ENCODE measurements at regions not wholly inside any gene's neighbourhood (a gene's known extent, or its start where the extent isn't known, plus 50 kb on each side); places are given as distances from the start of the nearest gene placed in this dataset.

- no peak for TF ChIP-seq CTCF (IDR thresholded peaks at IDR 0.05 in 2 of 3, conservative IDR thresholded peaks at IDR 0.05 in 1 of 3; ENCODE audit: borderline replicate concordance in 1 of 3, insufficient read depth in 1 of 3, low read depth in 2 of 3, low read length in 2 of 3)
- no peak for TF ChIP-seq SIN3A (IDR thresholded peaks at IDR 0.05; ENCODE audit: low read depth)
- no peak for TF ChIP-seq POLR2A (IDR thresholded peaks at IDR 0.05; ENCODE audit: borderline replicate concordance, extremely low read depth, insufficient read depth, insufficient read length)
- no peak for TF ChIP-seq RAD21 (IDR thresholded peaks at IDR 0.05; ENCODE audit: low read depth)
- TF ChIP-seq JUND (IDR thresholded peaks at IDR 0.05), result no peak
- no peak for TF ChIP-seq POLR2AphosphoS5 (IDR thresholded peaks at IDR 0.05; ENCODE audit: low read depth, low read length)
- no peak for TF ChIP-seq MAX (IDR thresholded peaks at IDR 0.05)
- TF ChIP-seq CEBPB (IDR thresholded peaks at IDR 0.05; ENCODE audit: low read depth), result no peak
- TF ChIP-seq CBX3 (IDR thresholded peaks at IDR 0.05; ENCODE audit: low read depth), result no peak
- no peak for TF ChIP-seq EZH2 (IDR thresholded peaks at IDR 0.05)
- TF ChIP-seq ZFX (IDR thresholded peaks at IDR 0.05), result no peak
- TF ChIP-seq ATF3 (IDR thresholded peaks at IDR 0.05), result no peak
Observed at GRCh38 chr4:181848357-181848756, 394.8 kb upstream of the TENM3 start.

Data from HCT116 (cell line).